ENCODE measurements at regions not wholly inside any gene's neighbourhood (a gene's known extent, or its start where the extent isn't known, plus 50 kb on each side); places are given as distances from the start of the nearest gene placed in this dataset.
"Not testable (repeated sequence)": the region's sequence is repeated elsewhere in the genome, so short reads cannot be mapped to it uniquely, and the experiment has no call there.

DNA sequence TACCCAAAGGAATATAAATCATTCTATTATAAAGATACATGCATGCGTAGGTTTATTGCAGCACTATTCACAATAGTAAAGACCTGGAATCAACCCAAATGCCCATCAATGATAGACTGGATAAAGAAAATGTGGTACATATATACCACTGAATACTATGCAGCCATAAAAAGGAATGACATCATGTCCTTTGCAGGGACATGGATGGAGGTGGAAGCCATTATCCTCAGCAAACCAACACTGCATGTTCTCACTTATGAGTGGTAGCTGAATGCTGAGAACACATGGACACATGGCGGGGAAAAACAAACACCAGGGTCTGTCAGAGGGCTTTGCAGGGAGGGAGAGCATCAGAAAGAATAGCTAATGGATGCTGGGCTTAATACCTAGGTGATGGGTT, 149.4 kb upstream of the OLIG3 start:
- TF ChIP-seq, protein P1, sequence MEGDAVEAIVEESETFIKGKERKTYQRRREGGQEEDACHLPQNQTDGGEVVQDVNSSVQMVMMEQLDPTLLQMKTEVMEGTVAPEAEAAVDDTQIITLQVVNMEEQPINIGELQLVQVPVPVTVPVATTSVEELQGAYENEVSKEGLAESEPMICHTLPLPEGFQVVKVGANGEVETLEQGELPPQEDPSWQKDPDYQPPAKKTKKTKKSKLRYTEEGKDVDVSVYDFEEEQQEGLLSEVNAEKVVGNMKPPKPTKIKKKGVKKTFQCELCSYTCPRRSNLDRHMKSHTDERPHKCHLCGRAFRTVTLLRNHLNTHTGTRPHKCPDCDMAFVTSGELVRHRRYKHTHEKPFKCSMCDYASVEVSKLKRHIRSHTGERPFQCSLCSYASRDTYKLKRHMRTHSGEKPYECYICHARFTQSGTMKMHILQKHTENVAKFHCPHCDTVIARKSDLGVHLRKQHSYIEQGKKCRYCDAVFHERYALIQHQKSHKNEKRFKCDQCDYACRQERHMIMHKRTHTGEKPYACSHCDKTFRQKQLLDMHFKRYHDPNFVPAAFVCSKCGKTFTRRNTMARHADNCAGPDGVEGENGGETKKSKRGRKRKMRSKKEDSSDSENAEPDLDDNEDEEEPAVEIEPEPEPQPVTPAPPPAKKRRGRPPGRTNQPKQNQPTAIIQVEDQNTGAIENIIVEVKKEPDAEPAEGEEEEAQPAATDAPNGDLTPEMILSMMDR (IDR thresholded peaks at IDR 0.05; ENCODE audit: insufficient read depth, low read length) = not testable (repeated sequence)
- not testable (repeated sequence) for TF ChIP-seq SPI1 (IDR thresholded peaks at IDR 0.05; ENCODE audit: borderline replicate concordance, low read depth); POLR2AphosphoS5 (IDR thresholded peaks at IDR 0.05; ENCODE audit: low read depth); GABPA (IDR thresholded peaks at IDR 0.05; ENCODE audit: low read depth)
- TF ChIP-seq, protein P2, sequence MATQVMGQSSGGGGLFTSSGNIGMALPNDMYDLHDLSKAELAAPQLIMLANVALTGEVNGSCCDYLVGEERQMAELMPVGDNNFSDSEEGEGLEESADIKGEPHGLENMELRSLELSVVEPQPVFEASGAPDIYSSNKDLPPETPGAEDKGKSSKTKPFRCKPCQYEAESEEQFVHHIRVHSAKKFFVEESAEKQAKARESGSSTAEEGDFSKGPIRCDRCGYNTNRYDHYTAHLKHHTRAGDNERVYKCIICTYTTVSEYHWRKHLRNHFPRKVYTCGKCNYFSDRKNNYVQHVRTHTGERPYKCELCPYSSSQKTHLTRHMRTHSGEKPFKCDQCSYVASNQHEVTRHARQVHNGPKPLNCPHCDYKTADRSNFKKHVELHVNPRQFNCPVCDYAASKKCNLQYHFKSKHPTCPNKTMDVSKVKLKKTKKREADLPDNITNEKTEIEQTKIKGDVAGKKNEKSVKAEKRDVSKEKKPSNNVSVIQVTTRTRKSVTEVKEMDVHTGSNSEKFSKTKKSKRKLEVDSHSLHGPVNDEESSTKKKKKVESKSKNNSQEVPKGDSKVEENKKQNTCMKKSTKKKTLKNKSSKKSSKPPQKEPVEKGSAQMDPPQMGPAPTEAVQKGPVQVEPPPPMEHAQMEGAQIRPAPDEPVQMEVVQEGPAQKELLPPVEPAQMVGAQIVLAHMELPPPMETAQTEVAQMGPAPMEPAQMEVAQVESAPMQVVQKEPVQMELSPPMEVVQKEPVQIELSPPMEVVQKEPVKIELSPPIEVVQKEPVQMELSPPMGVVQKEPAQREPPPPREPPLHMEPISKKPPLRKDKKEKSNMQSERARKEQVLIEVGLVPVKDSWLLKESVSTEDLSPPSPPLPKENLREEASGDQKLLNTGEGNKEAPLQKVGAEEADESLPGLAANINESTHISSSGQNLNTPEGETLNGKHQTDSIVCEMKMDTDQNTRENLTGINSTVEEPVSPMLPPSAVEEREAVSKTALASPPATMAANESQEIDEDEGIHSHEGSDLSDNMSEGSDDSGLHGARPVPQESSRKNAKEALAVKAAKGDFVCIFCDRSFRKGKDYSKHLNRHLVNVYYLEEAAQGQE (IDR thresholded peaks at IDR 0.05; ENCODE audit: insufficient replicate concordance, low read depth) = not testable (repeated sequence)

Data from HL-60 (cell line).